ENCODE measurements at regions not wholly inside any gene's neighbourhood (a gene's known extent, or its start where the extent isn't known, plus 50 kb on each side); places are given as distances from the start of the nearest gene placed in this dataset.

GRCh38 chr3:102177075-102177755 is 257.6 kb upstream of the ZPLD1 start:
- no peak for TF ChIP-seq CTCF (IDR thresholded peaks at IDR 0.05; ENCODE audit: low read depth, low read length)
- TF ChIP-seq EZH2phosphoT487 (IDR thresholded peaks at IDR 0.05; ENCODE audit: low read depth) = no peak
